Stomach (tissue), 8 donors: ENCODE measurements at regions not wholly inside any gene's neighbourhood (a gene's known extent, or its start where the extent isn't known, plus 50 kb on each side); places are given as distances from the start of the nearest gene placed in this dataset.

Experiments
- DNase-seq, 2 donors: peaks; one replicate each; pipeline versions ENCODE4 v3.0.0 to v3.0.0-alpha.2; 2013 to 2019
- H3K27ac ChIP-seq, 5 donors: fragments of 200-600 bp in 4 of 5; sonication (generic) in 4 of 5; one replicate each; pipeline ENCODE4 v1.5.1; 2013 to 2019; ENCODE audit warnings: mild to moderate bottlenecking in 1 of 5, moderate library complexity in 1 of 5
- H3K27me3 ChIP-seq, 3 donors: fragments of 200-600 bp; sonication (generic); one replicate each; pipeline ENCODE4 v1.5.1; 2017 to 2019; ENCODE audit warnings: mixed run types in 1 of 3
- H3K36me3 ChIP-seq, 4 donors: fragments of 200-600 bp; sonication (generic); 1 replicate in 3 of 4; 2 replicates in 1 of 4; pipeline ENCODE4 v1.5.1; 2016 to 2019
- H3K4me1 ChIP-seq, 4 donors: fragments of 200-600 bp; sonication (generic); one replicate each; pipeline ENCODE4 v1.5.1; 2016 to 2019
- H3K4me3 ChIP-seq, 4 donors: fragments of 200-600 bp; sonication (generic) in 3 of 4; one replicate each; pipeline ENCODE4 v1.5.1; 2016 to 2019; ENCODE audit warnings: mild to moderate bottlenecking in 1 of 4
- H3K9me3 ChIP-seq, 4 donors: fragments of 200-600 bp; sonication (generic); one replicate each; pipeline ENCODE4 v1.5.1; 2016 to 2019
- EP300 ChIP-seq: sonication (generic); formaldehyde crosslinking; IDR thresholded peaks from one replicate; pipeline ENCODE4 v1.6.1; 2017; ENCODE audit warnings: antibody characterized with exemption
- POLR2A ChIP-seq, 4 donors: fragments of 450-650 bp; IDR thresholded peaks; one replicate each; pipeline ENCODE4 v1.6.1; 2016; ENCODE audit warnings: antibody characterized with exemption in 4 of 4, control low read depth in 2 of 4, mild to moderate bottlenecking in 1 of 4, moderate library complexity in 1 of 4
- POLR2AphosphoS5 ChIP-seq, 3 donors: sonication (generic); formaldehyde crosslinking; IDR thresholded peaks; one replicate each; pipeline ENCODE4 v1.6.1; 2016; ENCODE audit warnings: antibody characterized with exemption in 3 of 3
- WGBS, 5 donors: extraction: QIAGEN DNeasy Blood & Tissue Kit in 3 of 5; methylation state at CpG; one replicate each; pipeline versions ENCODE4 v1.1.5 to v1.1.7; 2013 to 2018; 5-methylcytosine and 5-hydroxymethylcytosine counted together
- intact Hi-C: fragments of 100-400 bp; cut with DNase I; formaldehyde crosslinking; loops from one replicate; pipeline ENCODE4 v1.15.1; 2023; ENCODE audit warnings: low total_unique reads
- TF ChIP-seq, protein P1 (sequence below), 7 experiments: fragments of 450-650 bp in 4 of 7; fragments of 200-600 bp in 3 of 7; sonication (generic) in 3 of 7; IDR thresholded peaks; one replicate each; pipeline ENCODE4 v1.5.1; 2016 to 2019; ENCODE audit warnings: antibody characterized with exemption in 7 of 7, control low read depth in 2 of 7, mild to moderate bottlenecking in 1 of 7
- donor health status: healthy with polysubstance abuse.
- donor health status: Bipolar disorder and iron deficiency.
- donor health status: healthy.

DNA sequence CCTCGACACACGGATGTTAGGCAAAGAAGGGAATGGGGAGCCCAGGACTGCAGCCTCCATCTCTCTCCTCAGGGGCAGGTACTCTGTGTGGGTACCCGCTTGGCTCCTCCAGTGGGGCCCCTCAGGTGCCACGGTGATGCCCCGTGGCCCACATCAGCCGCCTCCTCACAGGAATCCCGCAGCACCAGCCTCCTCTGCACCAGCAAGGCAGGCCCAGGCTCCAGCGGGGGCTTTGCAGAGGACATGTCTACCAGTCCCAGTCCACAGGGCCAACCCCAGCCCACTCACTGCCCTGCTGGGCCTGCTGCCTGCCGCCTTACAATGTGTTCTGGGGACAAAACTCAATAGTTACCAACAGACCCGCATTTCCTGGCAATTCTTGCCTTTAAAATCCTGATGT, 61.6 kb upstream of the ADGRA1 start:
- peaks cover 0 to 92% (median 11%) of the 10 kb centered on the region in 3 donors for H3K27me3 ChIP-seq
- no peak for DNase-seq
- TF ChIP-seq, protein P1, sequence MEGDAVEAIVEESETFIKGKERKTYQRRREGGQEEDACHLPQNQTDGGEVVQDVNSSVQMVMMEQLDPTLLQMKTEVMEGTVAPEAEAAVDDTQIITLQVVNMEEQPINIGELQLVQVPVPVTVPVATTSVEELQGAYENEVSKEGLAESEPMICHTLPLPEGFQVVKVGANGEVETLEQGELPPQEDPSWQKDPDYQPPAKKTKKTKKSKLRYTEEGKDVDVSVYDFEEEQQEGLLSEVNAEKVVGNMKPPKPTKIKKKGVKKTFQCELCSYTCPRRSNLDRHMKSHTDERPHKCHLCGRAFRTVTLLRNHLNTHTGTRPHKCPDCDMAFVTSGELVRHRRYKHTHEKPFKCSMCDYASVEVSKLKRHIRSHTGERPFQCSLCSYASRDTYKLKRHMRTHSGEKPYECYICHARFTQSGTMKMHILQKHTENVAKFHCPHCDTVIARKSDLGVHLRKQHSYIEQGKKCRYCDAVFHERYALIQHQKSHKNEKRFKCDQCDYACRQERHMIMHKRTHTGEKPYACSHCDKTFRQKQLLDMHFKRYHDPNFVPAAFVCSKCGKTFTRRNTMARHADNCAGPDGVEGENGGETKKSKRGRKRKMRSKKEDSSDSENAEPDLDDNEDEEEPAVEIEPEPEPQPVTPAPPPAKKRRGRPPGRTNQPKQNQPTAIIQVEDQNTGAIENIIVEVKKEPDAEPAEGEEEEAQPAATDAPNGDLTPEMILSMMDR (IDR thresholded peaks at IDR 0.05) = no peak
- TF ChIP-seq EP300 (no peak), POLR2AphosphoS5 (IDR thresholded peaks at IDR 0.05) (no peak), POLR2A (IDR thresholded peaks at IDR 0.05) (no peak)
- no peaks in the 10 kb centered on the region for H3K9me3 ChIP-seq
- H3K27ac ChIP-seq = no peak overlapping the region
- H3K36me3 ChIP-seq = no peaks in the 10 kb centered on the region
- intact Hi-C loops = no loop called here
- no peak overlapping the region for H3K4me3 ChIP-seq
- peaks cover 0 to 11% (median 2%) of the 10 kb centered on the region in 4 donors for H3K4me1 ChIP-seq
- WGBS, 5 donors = 74 to 81% (median 79%) methylated on average over 4 to 10 of the region's 10 CpGs

DNA sequence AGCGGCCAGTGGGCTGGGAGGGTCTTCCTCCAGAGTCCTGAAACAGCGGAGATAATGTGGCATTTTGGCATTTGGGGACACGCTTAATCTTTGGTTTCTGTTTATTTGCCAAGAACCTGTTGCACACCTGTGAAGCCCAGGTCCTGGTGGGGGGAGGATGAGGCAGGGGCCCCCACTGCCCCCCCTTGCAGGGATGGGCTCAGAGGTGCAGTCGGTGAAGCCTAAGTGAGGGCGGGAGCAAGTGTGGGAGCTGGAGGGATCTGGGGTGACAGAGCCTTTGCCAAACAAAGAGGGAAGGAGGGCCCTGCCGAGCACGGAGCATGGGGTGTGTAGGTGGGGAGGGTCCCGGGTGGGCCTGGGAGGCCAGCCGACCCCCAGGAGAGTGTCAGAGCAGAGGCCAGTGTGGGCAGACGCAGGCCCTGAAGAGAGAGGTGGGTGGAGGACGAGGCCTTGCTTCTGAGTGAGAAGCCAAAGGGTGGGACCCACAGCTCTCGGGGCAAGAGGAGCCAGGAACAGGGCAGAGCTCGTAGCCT, 62.1 kb upstream of the ADGRA1 start:
- no peak for TF ChIP-seq POLR2A (IDR thresholded peaks at IDR 0.05)
- H3K27ac ChIP-seq = no peak overlapping the region
- no peak for DNase-seq
- peaks cover 0 to 11% (median 2%) of the 10 kb centered on the region in 4 donors for H3K4me1 ChIP-seq
- 65 to 80% (median 67%) methylated on average over 13 of the region's 13 CpGs for WGBS, 5 donors
- H3K4me3 ChIP-seq = no peak overlapping the region
- intact Hi-C loops = no loop called here
- no peaks in the 10 kb centered on the region for H3K36me3 ChIP-seq
- H3K9me3 ChIP-seq = no peaks in the 10 kb centered on the region
- H3K27me3 ChIP-seq = peaks cover 0 to 92% (median 11%) of the 10 kb centered on the region in 3 donors

DNA sequence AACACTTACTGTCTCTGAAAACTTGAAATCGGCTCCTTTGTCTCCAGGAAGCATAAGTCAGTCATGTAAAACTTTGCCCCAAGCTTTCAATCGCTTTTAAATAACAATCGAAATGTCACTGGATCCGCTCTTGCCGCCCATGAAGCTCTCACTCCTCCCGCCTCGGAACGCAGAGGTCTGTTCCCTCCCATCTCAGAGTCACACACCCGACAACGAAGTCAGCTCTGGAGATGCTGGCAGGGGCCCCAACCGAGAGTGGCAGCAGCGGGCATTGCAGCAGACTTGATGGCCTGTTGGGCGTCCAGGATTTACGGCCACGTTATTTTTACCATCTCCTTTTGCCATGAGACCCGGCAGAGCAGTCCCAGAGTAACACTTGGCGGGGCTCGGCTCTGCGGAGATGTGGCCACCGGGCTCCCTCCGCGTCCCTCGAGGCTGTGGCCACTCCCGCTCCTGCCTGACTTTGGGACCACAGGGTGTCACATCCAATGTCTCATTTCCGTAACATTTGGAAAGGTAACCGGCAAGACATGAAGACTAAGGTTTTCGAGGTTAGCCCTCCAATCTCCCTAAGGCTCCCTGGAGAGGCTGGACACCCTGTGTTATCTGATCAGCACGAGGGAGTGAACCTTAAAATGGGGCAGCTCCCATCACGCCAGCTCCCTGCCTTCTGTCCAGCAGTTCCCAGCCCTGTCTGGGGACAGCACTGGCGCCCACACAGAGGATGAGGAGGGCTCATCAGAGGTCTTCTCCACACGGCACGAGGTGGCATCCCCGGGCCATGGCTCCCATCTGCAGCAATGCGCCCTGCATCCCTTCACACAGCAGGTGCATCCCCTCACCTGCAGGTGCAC, 62.8 kb upstream of the ADGRA1 start:
- H3K27me3 ChIP-seq = peaks cover 0 to 92% (median 11%) of the 10 kb centered on the region in 3 donors
- intact Hi-C loops = no loop called here
- WGBS, 5 donors = 60 to 71% (median 67%) methylated on average over 34 of the region's 34 CpGs

DNA sequence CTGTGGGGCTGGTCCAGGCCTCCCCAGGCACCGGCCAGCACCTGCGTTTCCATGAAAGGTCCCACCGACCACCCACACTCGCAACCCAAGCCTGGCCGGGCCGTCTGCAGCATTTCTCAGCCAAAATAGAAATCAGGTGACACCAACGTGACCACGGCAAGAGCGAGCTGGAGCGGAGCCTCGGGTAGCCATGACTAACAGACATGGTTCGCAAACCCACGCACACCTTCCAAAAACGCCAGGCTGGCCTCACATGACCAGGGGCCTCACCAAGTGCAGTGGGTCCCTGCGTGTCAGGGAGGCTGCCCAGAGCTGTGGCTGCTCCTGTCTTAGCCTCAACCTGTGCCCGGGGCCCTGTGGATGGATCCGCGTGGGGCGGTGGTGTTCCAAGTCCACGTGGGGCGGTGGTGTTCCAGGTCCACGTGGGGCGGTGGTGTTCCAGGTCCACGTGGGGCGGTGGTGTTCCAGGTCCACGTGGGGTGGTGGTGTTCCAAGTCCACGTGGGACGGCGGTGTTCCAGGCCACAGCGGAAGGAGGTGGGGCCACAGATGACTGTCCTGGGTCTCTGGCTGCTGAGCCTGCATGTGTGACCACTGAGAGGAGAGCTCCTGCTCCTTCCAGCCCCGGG, 64.4 kb upstream of the ADGRA1 start:
- H3K27ac ChIP-seq = no peak overlapping the region
- no peak for TF ChIP-seq EP300
- no peak overlapping the region for H3K4me3 ChIP-seq
- peaks cover 0 to 89% (median 11%) of the 10 kb centered on the region in 3 donors for H3K27me3 ChIP-seq
- H3K4me1 ChIP-seq = peaks cover 0 to 11% (median 2%) of the 10 kb centered on the region in 4 donors
- intact Hi-C loops = no loop called here
- 81 to 92% (median 88%) methylated on average over 16 to 31 of the region's 31 CpGs for WGBS, 5 donors
- no peak for DNase-seq
- H3K9me3 ChIP-seq = no peaks in the 10 kb centered on the region
- H3K36me3 ChIP-seq = no peaks in the 10 kb centered on the region

More for the DNA sequence above, 62.8 kb upstream of the ADGRA1 start:
- Histone ChIP-seq H3K9me3 (no peaks in the 10 kb centered on the region), H3K4me3 (no peak overlapping the region), H3K4me1 (peaks cover 0 to 11% (median 2%) of the 10 kb centered on the region in 4 donors), H3K27ac (no peak overlapping the region), H3K36me3 (no peaks in the 10 kb centered on the region)
- no peak for DNase-seq
- TF ChIP-seq, protein P1 (IDR thresholded peaks at IDR 0.05) = no peak
- TF ChIP-seq POLR2AphosphoS5 (IDR thresholded peaks at IDR 0.05) (no peak), EP300 (no peak), POLR2A (IDR thresholded peaks at IDR 0.05) (no peak)

DNA sequence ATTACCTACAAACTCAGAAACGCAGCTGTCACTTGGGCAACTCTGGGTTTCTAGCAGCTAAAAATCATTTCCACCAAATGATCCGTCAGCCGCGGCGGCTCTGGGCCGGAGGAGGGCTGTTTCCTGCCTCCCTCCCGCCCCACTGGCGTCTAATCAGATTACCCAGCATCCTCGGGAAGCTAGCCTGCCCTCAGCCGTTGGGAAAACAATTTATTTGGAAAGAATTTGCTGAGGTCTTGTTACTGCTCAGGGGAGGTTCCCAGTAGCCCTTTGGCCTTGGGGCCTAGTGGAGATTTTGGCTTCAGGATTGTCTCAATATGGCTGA, 65.0 kb upstream of the ADGRA1 start:
- peak in 1 of 2 donors; percentile 79 for DNase-seq
- no peaks in the 10 kb centered on the region for H3K36me3 ChIP-seq
- TF ChIP-seq POLR2AphosphoS5 (IDR thresholded peaks at IDR 0.05) = no peak
- TF ChIP-seq, protein P1 (IDR thresholded peaks at IDR 0.05) = no peak
- TF ChIP-seq EP300 = no peak
- no peak for TF ChIP-seq POLR2A (IDR thresholded peaks at IDR 0.05)
- intact Hi-C loops = no loop called here
- WGBS, 5 donors = 3 to 13% (median 5%) methylated on average over 10 of the region's 10 CpGs
- H3K4me3 ChIP-seq = no peak overlapping the region
- no peaks in the 10 kb centered on the region for H3K9me3 ChIP-seq
- H3K27me3 ChIP-seq = peaks cover 0 to 83% (median 11%) of the 10 kb centered on the region in 3 donors
- H3K27ac ChIP-seq = no peak overlapping the region
- H3K4me1 ChIP-seq = peaks cover 0 to 11% (median 2%) of the 10 kb centered on the region in 4 donors
